ENCODE measurements at regions not wholly inside any gene's neighbourhood (a gene's known extent, or its start where the extent isn't known, plus 50 kb on each side); places are given as distances from the start of the nearest gene placed in this dataset.
"Not testable (repeated sequence)": the region's sequence is repeated elsewhere in the genome, so short reads cannot be mapped to it uniquely, and the experiment has no call there.

- DNase-seq = no peak
Observed at GRCh38 chr3:146732325-146732724, 127.2 kb upstream of the PLSCR5 start.

GRCh38 chr3:146715170-146715569 is 110.0 kb upstream of the PLSCR5 start:
- DNase-seq = no peak

- DNase-seq = no peak
Observed at GRCh38 chr3:146712806-146713205, 107.7 kb upstream of the PLSCR5 start.

- DNase-seq = no peak
Observed at GRCh38 chr3:146709969-146710368, 104.8 kb upstream of the PLSCR5 start.

GRCh38 chr3:146705225-146705624 is 100.1 kb upstream of the PLSCR5 start:
- DNase-seq = no peak

GRCh38 chr3:146702237-146702636 is 97.1 kb upstream of the PLSCR5 start:
- DNase-seq = no peak

GRCh38 chr3:146701246-146701645 is 96.1 kb upstream of the PLSCR5 start:
- no peak for DNase-seq

GRCh38 chr3:146700025-146700424 is 94.9 kb upstream of the PLSCR5 start:
- not testable (repeated sequence) for DNase-seq

- DNase-seq = no peak
Observed at GRCh38 chr3:146692254-146692653, 87.1 kb upstream of the PLSCR5 start.

- no peak for DNase-seq
Observed at GRCh38 chr3:146685050-146685814, 80.1 kb upstream of the PLSCR5 start.

GRCh38 chr3:146682171-146682570 is 77.0 kb upstream of the PLSCR5 start:
- no peak for DNase-seq

- DNase-seq = no peak
Observed at GRCh38 chr3:146680617-146681016, 75.5 kb upstream of the PLSCR5 start.

GRCh38 chr3:146679995-146680394 is 74.8 kb upstream of the PLSCR5 start:
- no peak for DNase-seq

GRCh38 chr3:146679191-146679590 is 74.0 kb upstream of the PLSCR5 start:
- no peak for DNase-seq

- DNase-seq = no peak
Observed at GRCh38 chr3:146672941-146673340, 67.8 kb upstream of the PLSCR5 start.

- DNase-seq = no peak
Observed at GRCh38 chr3:146664403-146664802, 59.3 kb upstream of the PLSCR5 start.

- no peak for DNase-seq
Observed at GRCh38 chr3:146658841-146659240, 53.7 kb upstream of the PLSCR5 start.

GRCh38 chr3:146655333-146655996 is 50.3 kb upstream of the PLSCR5 start:
- no peak for DNase-seq
